Immature natural killer cell (primary cell): ENCODE measurements at regions not wholly inside any gene's neighbourhood (a gene's known extent, or its start where the extent isn't known, plus 50 kb on each side); places are given as distances from the start of the nearest gene placed in this dataset.

ENCODE experiments used
- DNase-seq, 3 donors: peaks; one replicate each; pipeline ENCODE4 v3.0.0; 2022; ENCODE audit warnings: mixed read lengths in 1 of 3
- H3K27ac Mint-ChIP-seq, 6 donors: one replicate each; pipeline ENCODE4 v1.8.0; 2020; ENCODE audit warnings: mixed read lengths in 6 of 6, mild to moderate bottlenecking in 5 of 6, inconsistent platforms in 4 of 6, moderate library complexity in 3 of 6
- H3K27me3 Mint-ChIP-seq, 3 donors: one replicate each; pipeline ENCODE4 v1.8.0; 2020 to 2021; ENCODE audit warnings: low read depth in 3 of 3, mild to moderate bottlenecking in 3 of 3, mixed read lengths in 3 of 3, moderate library complexity in 3 of 3, inconsistent platforms in 1 of 3
- H3K36me3 Mint-ChIP-seq, 3 donors: one replicate each; pipeline ENCODE4 v1.8.0; 2020; ENCODE audit warnings: mixed read lengths in 3 of 3, inconsistent platforms in 2 of 3, mild to moderate bottlenecking in 2 of 3
- H3K4me1 Mint-ChIP-seq, 2 donors: one replicate each; pipeline ENCODE4 v1.8.0; 2020; ENCODE audit warnings: inconsistent platforms in 2 of 2, mild to moderate bottlenecking in 2 of 2, mixed read lengths in 2 of 2, moderate library complexity in 1 of 2
- H3K4me3 Mint-ChIP-seq, 5 donors: one replicate each; pipeline ENCODE4 v1.8.0; 2020; ENCODE audit warnings: mild to moderate bottlenecking in 5 of 5, mixed read lengths in 5 of 5, inconsistent platforms in 3 of 5, moderate library complexity in 3 of 5
- H3K9me3 Mint-ChIP-seq, 6 donors: one replicate each; pipeline ENCODE4 v1.8.0; 2020; ENCODE audit warnings: mild to moderate bottlenecking in 6 of 6, mixed read lengths in 6 of 6, inconsistent platforms in 4 of 6, moderate library complexity in 3 of 6

DNA sequence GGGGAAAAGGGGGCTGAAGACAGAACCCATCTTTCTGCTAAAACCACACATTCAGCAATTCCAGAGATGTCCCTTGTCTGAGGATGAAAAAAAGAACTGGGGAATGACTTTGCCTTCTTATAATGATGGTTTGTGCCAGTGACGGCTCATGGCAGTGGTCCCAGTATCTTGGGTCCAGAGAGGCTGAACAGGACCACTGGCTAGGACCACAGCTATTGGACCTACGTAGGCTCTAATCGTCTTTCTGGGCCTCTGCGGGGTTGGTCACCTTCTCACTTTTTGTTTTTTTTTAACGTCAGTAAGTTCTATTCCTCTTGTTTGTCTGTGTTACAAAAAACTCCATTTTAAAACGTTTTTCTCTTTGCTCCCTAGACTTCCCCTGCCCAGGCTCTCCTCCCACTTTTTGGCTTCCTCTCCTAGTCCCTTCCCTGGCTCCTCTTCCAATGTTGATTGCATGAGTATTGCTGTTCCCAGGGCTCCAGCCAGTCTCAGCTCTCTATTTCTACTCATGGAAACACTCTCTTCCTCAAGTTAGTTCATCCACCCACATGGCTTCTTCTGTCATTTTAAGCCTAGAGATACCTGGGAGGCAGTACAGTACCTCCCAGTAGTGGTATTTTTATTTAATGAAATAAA, 52.6 kb upstream of the STX18 start:
- Mint-ChIP-seq H3K4me1 (no peaks in the 10 kb centered on the region), H3K36me3 (peaks cover 3 to 30% (median 23%) of the 10 kb centered on the region in 3 donors), H3K27ac (no peak overlapping the region), H3K4me3 (no peak overlapping the region), H3K9me3 (peaks cover 0 to 11% (median 4%) of the 10 kb centered on the region in 6 donors), H3K27me3 (peaks cover 0 to 2% (median 0%) of the 10 kb centered on the region in 3 donors)
- no peak for DNase-seq

- no peak overlapping the region for H3K27ac Mint-ChIP-seq
- H3K27me3 Mint-ChIP-seq, result peaks cover 0 to 2% (median 0%) of the 10 kb centered on the region in 3 donors
Measured at GRCh38 chr4:4593596-4594284, 51.9 kb upstream of the STX18 start.

GRCh38 chr4:4592414-4592813, 50.6 kb upstream of the STX18 start:
- Mint-ChIP-seq H3K4me3 (no peak overlapping the region), H3K36me3 (peaks cover 3 to 30% (median 23%) of the 10 kb centered on the region in 3 donors), H3K9me3 (peaks cover 0 to 11% (median 4%) of the 10 kb centered on the region in 6 donors), H3K4me1 (no peaks in the 10 kb centered on the region), H3K27ac (no peak overlapping the region), H3K27me3 (peaks cover 0 to 2% (median 0%) of the 10 kb centered on the region in 3 donors)
- DNase-seq, result no peak

More at GRCh38 chr4:4593596-4594284, 51.9 kb upstream of the STX18 start:
- H3K4me3 Mint-ChIP-seq, result no peak overlapping the region
- DNase-seq, result no peak
- peaks cover 0 to 11% (median 4%) of the 10 kb centered on the region in 6 donors for H3K9me3 Mint-ChIP-seq
- H3K4me1 Mint-ChIP-seq, result no peaks in the 10 kb centered on the region
- peaks cover 3 to 30% (median 23%) of the 10 kb centered on the region in 3 donors for H3K36me3 Mint-ChIP-seq
